Psoas muscle (tissue), 7 donors: ENCODE measurements at regions not wholly inside any gene's neighbourhood (a gene's known extent, or its start where the extent isn't known, plus 50 kb on each side); places are given as distances from the start of the nearest gene placed in this dataset.

Source experiments
- ATAC-seq, 4 donors: fragments of 200-7000 bp; cut with Tn5 transposase; one replicate each; pipeline ENCODE4 v1.9.1; 2020; ENCODE audit warnings: moderate library complexity in 3 of 4, mild to moderate bottlenecking in 2 of 4
- DNase-seq, 2 donors: peaks; one replicate each; pipeline ENCODE4 v3.0.0-alpha.2; 2020
- H3K27ac ChIP-seq: fragments of 200-600 bp; one replicate; pipeline ENCODE4 v1.8.0; 2022
- H3K27me3 ChIP-seq, 3 donors: fragments of 200-600 bp in 1 of 3; one replicate each; pipeline versions ENCODE4 v1.6.1 to v1.8.0; 2013 to 2022; ENCODE audit warnings: low read length in 2 of 3, mild to moderate bottlenecking in 2 of 3, moderate library complexity in 1 of 3; ENCODE audit not compliant: insufficient read depth in 3 of 3
- H3K36me3 ChIP-seq, 2 donors: fragments of 200-600 bp in 1 of 2; one replicate each; pipeline versions ENCODE4 v1.6.1 to v1.8.0; 2013 to 2022; ENCODE audit warnings: low read depth in 1 of 2, mild to moderate bottlenecking in 1 of 2, moderate library complexity in 1 of 2; ENCODE audit not compliant: insufficient read depth in 1 of 2
- H3K4me1 ChIP-seq: fragments of 200-600 bp; one replicate; pipeline ENCODE4 v1.8.0; 2022
- H3K4me3 ChIP-seq: fragments of 200-600 bp; one replicate; pipeline ENCODE4 v1.8.0; 2022; ENCODE audit warnings: mild to moderate bottlenecking
- H3K9me3 ChIP-seq: fragments of 200-600 bp; one replicate; pipeline ENCODE4 v1.8.0; 2022
- CTCF ChIP-seq: fragments of 200-600 bp; IDR thresholded peaks from one replicate; pipeline ENCODE4 v1.8.0; 2022; ENCODE audit warnings: antibody characterized with exemption
- WGBS, 3 donors: extraction: QIAGEN DNeasy Blood & Tissue Kit; methylation state at CpG; one replicate each; pipeline versions ENCODE4 v1.1.6 to v1.1.7; 2013; 5-methylcytosine and 5-hydroxymethylcytosine counted together
- intact Hi-C, 2 donors: fragments of 100-400 bp; cut with DNase I; formaldehyde crosslinking; loops; one replicate each; pipeline versions ENCODE4 v1.11.0 to v1.14.2; 2022
- donor health status: healthy with polysubstance abuse.
- donor health status: DM: no; HTN: no; CAD: no; lungs with moderate emphysema.
- donor health status: Bipolar disorder and iron deficiency.
- donor health status: healthy.
- donor health status: DM: yes; HTN: yes; CAD: no.
- donor health status: DM: no; HTN: no; CAD: no.
- donor health status: DM: yes; HTN: yes; CAD: no.

GRCh38 chr13:22451327-22451741 lies 729.4 kb upstream of the SGCG start:
- peak in 1 of 4 donors; percentile 63 for ATAC-seq
- intact Hi-C loops = no loop called here

GRCh38 chr13:22454586-22454985 lies 726.2 kb upstream of the SGCG start:
- TF ChIP-seq CTCF = no peak

More at GRCh38 chr13:22451327-22451741, 729.4 kb upstream of the SGCG start:
- no peaks in the 10 kb centered on the region for H3K27me3 ChIP-seq
- H3K4me1 ChIP-seq = peaks cover 3% of the 10 kb centered on the region
- peak in 1 of 2 donors; percentile 53 for DNase-seq
- H3K9me3 ChIP-seq = no peaks in the 10 kb centered on the region
- H3K36me3 ChIP-seq = no peaks in the 10 kb centered on the region
- H3K4me3 ChIP-seq = no peak overlapping the region
- no peak overlapping the region for H3K27ac ChIP-seq
- no peak for TF ChIP-seq CTCF
- 10 to 20% (median 19%) methylated on average over 5 of the region's 5 CpGs for WGBS, 3 donors

GRCh38 chr13:22455036-22455435 lies 725.7 kb upstream of the SGCG start:
- H3K27me3 ChIP-seq = peaks cover 0 to 2% (median 0%) of the 10 kb centered on the region in 3 donors
- H3K27ac ChIP-seq = no peak overlapping the region
- H3K4me1 ChIP-seq = peaks cover 3% of the 10 kb centered on the region
- no peaks in the 10 kb centered on the region for H3K36me3 ChIP-seq
- no peak for DNase-seq
- TF ChIP-seq CTCF = no peak
- no peak overlapping the region for H3K4me3 ChIP-seq
- no peaks in the 10 kb centered on the region for H3K9me3 ChIP-seq
- WGBS, 3 donors = 70 to 77% (median 71%) methylated on average over 2 of the region's 2 CpGs
- intact Hi-C loops = no loop called here
- no peak for ATAC-seq

More at GRCh38 chr13:22454586-22454985, 726.2 kb upstream of the SGCG start:
- DNase-seq (no peak), ATAC-seq (no peak)
- H3K36me3 ChIP-seq = no peaks in the 10 kb centered on the region
- H3K27ac ChIP-seq = no peak overlapping the region
- H3K27me3 ChIP-seq = peaks cover 0 to 2% (median 0%) of the 10 kb centered on the region in 3 donors
- intact Hi-C loops = no loop called here
- no peaks in the 10 kb centered on the region for H3K9me3 ChIP-seq
- peaks cover 3% of the 10 kb centered on the region for H3K4me1 ChIP-seq
- H3K4me3 ChIP-seq = no peak overlapping the region
- 37 to 54% (median 46%) methylated on average over 3 of the region's 3 CpGs for WGBS, 3 donors

DNA sequence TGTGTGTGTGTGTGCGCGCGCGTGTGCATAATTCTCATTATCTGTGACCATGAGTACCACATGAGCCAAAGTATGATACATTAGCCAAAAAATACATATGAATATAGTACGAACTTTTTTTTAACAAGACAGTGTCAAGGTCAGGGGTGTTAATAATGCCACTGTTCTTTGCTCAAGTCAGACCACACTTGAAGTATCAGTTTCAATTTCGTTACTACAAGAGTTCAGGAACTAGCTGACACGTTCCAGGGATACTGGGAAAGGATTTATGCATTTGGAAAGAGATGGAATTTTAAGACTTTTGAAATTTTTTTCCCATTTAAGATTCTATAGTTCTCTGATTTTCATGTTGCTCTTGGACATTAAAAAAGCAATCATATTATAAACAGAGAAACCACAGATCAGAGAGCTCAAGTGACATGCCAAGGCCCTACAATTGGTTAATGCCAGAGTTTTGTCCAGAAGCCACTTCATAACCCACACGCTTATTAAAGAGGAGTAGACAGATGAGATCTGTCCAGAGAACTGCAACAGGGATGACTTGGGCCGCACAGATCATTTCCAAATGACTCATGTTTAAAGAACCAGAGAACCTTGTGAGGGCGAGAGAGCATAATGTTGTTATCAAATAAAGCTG lies 718.8 kb upstream of the SGCG start:
- H3K27me3 ChIP-seq = peaks cover 0 to 2% (median 0%) of the 10 kb centered on the region in 3 donors
- H3K27ac ChIP-seq = no peak overlapping the region
- ATAC-seq (no peak), DNase-seq (no peak)
- intact Hi-C loops = no loop called here
- no peaks in the 10 kb centered on the region for H3K36me3 ChIP-seq
- no peaks in the 10 kb centered on the region for H3K9me3 ChIP-seq
- no peak for TF ChIP-seq CTCF
- WGBS, 3 donors = 28 to 43% (median 30%) methylated on average over 10 of the region's 10 CpGs
- no peak overlapping the region for H3K4me3 ChIP-seq
- H3K4me1 ChIP-seq = no peaks in the 10 kb centered on the region

GRCh38 chr13:22463089-22463488 lies 717.7 kb upstream of the SGCG start:
- WGBS, 3 donors = 44 to 58% (median 53%) methylated on average over 2 of the region's 2 CpGs
- no peak overlapping the region for H3K4me3 ChIP-seq
- H3K9me3 ChIP-seq = no peaks in the 10 kb centered on the region
- H3K27ac ChIP-seq = no peak overlapping the region
- H3K4me1 ChIP-seq = no peaks in the 10 kb centered on the region
- TF ChIP-seq CTCF = no peak
- ATAC-seq = no peak
- DNase-seq = no peak
- intact Hi-C loops = no loop called here
- H3K27me3 ChIP-seq = no peaks in the 10 kb centered on the region
- no peaks in the 10 kb centered on the region for H3K36me3 ChIP-seq
